Loucy (cell line): ENCODE measurements at regions not wholly inside any gene's neighbourhood (a gene's known extent, or its start where the extent isn't known, plus 50 kb on each side); places are given as distances from the start of the nearest gene placed in this dataset.

Experiments
- CTCF ChIP-seq: fragments of 200-600 bp; sonication (generic); conservative IDR thresholded peaks from 2 replicates; pipeline ENCODE4 v1.5.1; 2014; ENCODE audit warnings: mild to moderate bottlenecking, antibody characterized with exemption, low read length
- EZH2phosphoT487 ChIP-seq: fragments of 200-600 bp; IDR thresholded peaks from 2 replicates; pipeline ENCODE4 v1.6.1; 2018; ENCODE audit warnings: antibody characterized with exemption, mild to moderate bottlenecking, moderate library complexity, borderline replicate concordance

- TF ChIP-seq CTCF (no peak), EZH2phosphoT487 (no peak)
Observed at GRCh38 chr5:109923205-109923604, 233.5 kb downstream of the MAN2A1 start.
